ENCODE measurements at regions not wholly inside any gene's neighbourhood (a gene's known extent, or its start where the extent isn't known, plus 50 kb on each side); places are given as distances from the start of the nearest gene placed in this dataset.

- TF ChIP-seq POLR2AphosphoS5 (IDR thresholded peaks at IDR 0.05) (no peak), CTCF (IDR thresholded peaks at IDR 0.05) (no peak), POLR2A (IDR thresholded peaks at IDR 0.05) (no peak)
These were observed 69.9 kb upstream of the IGSF21 start for GRCh38 chr1:18037651-18038050.

All from breast epithelium (tissue), 3 donors.